ENCODE measurements at regions not wholly inside any gene's neighbourhood (a gene's known extent, or its start where the extent isn't known, plus 50 kb on each side); places are given as distances from the start of the nearest gene placed in this dataset.

- H3K9ac ChIP-seq (ENCODE audit: low read length in 3 of 3) = no peak overlapping the region
- H3K27ac ChIP-seq (ENCODE audit: low read depth in 2 of 2, low read length in 2 of 2) = no peak overlapping the region
- no peaks in the 10 kb centered on the region for H3K36me3 ChIP-seq (ENCODE audit: control insufficient read depth in 2 of 3, insufficient read depth in 3 of 3, low read length in 3 of 3)
- no peak overlapping the region for H3K4me3 ChIP-seq (ENCODE audit: low read length in 3 of 3)
- TF ChIP-seq CTCF (IDR thresholded peaks at IDR 0.05; ENCODE audit: borderline replicate concordance, extremely low read depth, insufficient read depth) = no peak
- no peaks in the 10 kb centered on the region for H3K4me1 ChIP-seq (ENCODE audit: control insufficient read depth in 2 of 3, insufficient read depth in 2 of 3, low read depth in 1 of 3, low read length in 3 of 3)
- H3K27me3 ChIP-seq (ENCODE audit: control insufficient read depth, insufficient read depth, low read length) = no peaks in the 10 kb centered on the region
- H3K9me3 ChIP-seq (ENCODE audit: control insufficient read depth in 2 of 3, insufficient read depth in 1 of 3, low read length in 3 of 3) = no peaks in the 10 kb centered on the region
- no peak for DNase-seq
- intact Hi-C loops (cut with DNase I) = no loop called here
- FAIRE-seq = no peak
These were observed 110.8 kb upstream of the ADGRL4 start for GRCh38 chr1:79117376-79117775.

- Histone ChIP-seq H3K27ac (ENCODE audit: low read depth in 2 of 2, low read length in 2 of 2) (peak overlapping the region in 1 of 2 donors; percentile 15), H3K9me3 (ENCODE audit: control insufficient read depth in 2 of 3, insufficient read depth in 1 of 3, low read length in 3 of 3) (no peaks in the 10 kb centered on the region), H3K27me3 (ENCODE audit: control insufficient read depth, insufficient read depth, low read length) (no peaks in the 10 kb centered on the region), H3K36me3 (ENCODE audit: control insufficient read depth in 2 of 3, insufficient read depth in 3 of 3, low read length in 3 of 3) (no peaks in the 10 kb centered on the region), H3K4me1 (ENCODE audit: control insufficient read depth in 2 of 3, insufficient read depth in 2 of 3, low read depth in 1 of 3, low read length in 3 of 3) (no peaks in the 10 kb centered on the region), H3K4me3 (ENCODE audit: low read length in 3 of 3) (no peak overlapping the region), H3K9ac (ENCODE audit: low read length in 3 of 3) (no peak overlapping the region)
- FAIRE-seq = no peak
- peak in 2 of 5 donors; percentile 29 to 59 for DNase-seq
- intact Hi-C loops (cut with DNase I) = no loop called here
- TF ChIP-seq CTCF (IDR thresholded peaks at IDR 0.05; ENCODE audit: borderline replicate concordance, extremely low read depth, insufficient read depth) = no peak
These were observed 107.3 kb upstream of the ADGRL4 start for GRCh38 chr1:79113836-79114235.

- FAIRE-seq (no peak), DNase-seq (no peak)
- Histone ChIP-seq H3K9ac (ENCODE audit: low read length in 3 of 3) (no peak overlapping the region), H3K9me3 (ENCODE audit: control insufficient read depth in 2 of 3, insufficient read depth in 1 of 3, low read length in 3 of 3) (no peaks in the 10 kb centered on the region), H3K4me1 (ENCODE audit: control insufficient read depth in 2 of 3, insufficient read depth in 2 of 3, low read depth in 1 of 3, low read length in 3 of 3) (no peaks in the 10 kb centered on the region), H3K27me3 (ENCODE audit: control insufficient read depth, insufficient read depth, low read length) (no peaks in the 10 kb centered on the region), H3K36me3 (ENCODE audit: control insufficient read depth in 2 of 3, insufficient read depth in 3 of 3, low read length in 3 of 3) (no peaks in the 10 kb centered on the region), H3K4me3 (ENCODE audit: low read length in 3 of 3) (no peak overlapping the region), H3K27ac (ENCODE audit: low read depth in 2 of 2, low read length in 2 of 2) (no peak overlapping the region)
- TF ChIP-seq CTCF (IDR thresholded peaks at IDR 0.05; ENCODE audit: borderline replicate concordance, extremely low read depth, insufficient read depth) = no peak
- intact Hi-C loops (cut with DNase I) = no loop called here
These were observed 104.2 kb upstream of the ADGRL4 start for GRCh38 chr1:79110749-79111148.

- DNase-seq (no peak), FAIRE-seq (no peak)
- intact Hi-C loops (cut with DNase I) = no loop called here
- Histone ChIP-seq H3K27ac (ENCODE audit: low read depth in 2 of 2, low read length in 2 of 2) (no peak overlapping the region), H3K27me3 (ENCODE audit: control insufficient read depth, insufficient read depth, low read length) (no peaks in the 10 kb centered on the region), H3K9me3 (ENCODE audit: control insufficient read depth in 2 of 3, insufficient read depth in 1 of 3, low read length in 3 of 3) (no peaks in the 10 kb centered on the region), H3K4me3 (ENCODE audit: low read length in 3 of 3) (no peak overlapping the region), H3K4me1 (ENCODE audit: control insufficient read depth in 2 of 3, insufficient read depth in 2 of 3, low read depth in 1 of 3, low read length in 3 of 3) (no peaks in the 10 kb centered on the region), H3K36me3 (ENCODE audit: control insufficient read depth in 2 of 3, insufficient read depth in 3 of 3, low read length in 3 of 3) (no peaks in the 10 kb centered on the region), H3K9ac (ENCODE audit: low read length in 3 of 3) (no peak overlapping the region)
- no peak for TF ChIP-seq CTCF (IDR thresholded peaks at IDR 0.05; ENCODE audit: borderline replicate concordance, extremely low read depth, insufficient read depth)
These were observed 102.9 kb upstream of the ADGRL4 start for GRCh38 chr1:79109445-79109844.

Data from kidney (tissue), 13 donors.